WTC11 (cell line): ENCODE measurements at regions not wholly inside any gene's neighbourhood (a gene's known extent, or its start where the extent isn't known, plus 50 kb on each side); places are given as distances from the start of the nearest gene placed in this dataset.

Experiments
- ATAC-seq: fragments of 200-7000 bp; cut with Tn5 transposase; 2 replicates; pipeline ENCODE4 v1.10.0; 2021; ENCODE audit warnings: mild to moderate bottlenecking, moderate library complexity
- CTCF ChIA-PET: fragments of 300-600 bp; sonication (Branson Sonifier 250); formaldehyde crosslinking; loops from one replicate; lab custom pipeline; 2021; ENCODE audit warnings: antibody characterized with exemption; lab: Charles Lee
- POLR2A ChIA-PET: fragments of 350-600 bp; sonication (Branson Sonifier 250); formaldehyde crosslinking; loops from one replicate; lab custom pipeline; 2021; ENCODE audit warnings: antibody characterized with exemption; lab: Charles Lee
- DNase-seq: peaks from one replicate; pipeline ENCODE4 v3.0.0; 2021; ENCODE audit warnings: low spot score
- H3K27ac Mint-ChIP-seq: 2 replicates; pipeline ENCODE4 v1.8.0; 2021; ENCODE audit warnings: mixed read lengths
- H3K27me3 Mint-ChIP-seq: 2 replicates; pipeline ENCODE4 v1.8.0; 2021; ENCODE audit warnings: low read depth, mild to moderate bottlenecking, moderate library complexity, mixed read lengths
- H3K36me3 Mint-ChIP-seq: 2 replicates; pipeline ENCODE4 v1.8.0; 2021; ENCODE audit warnings: mixed read lengths
- H3K4me1 Mint-ChIP-seq: 2 replicates; pipeline ENCODE4 v1.8.0; 2022; ENCODE audit warnings: mixed read lengths
- H3K4me3 Mint-ChIP-seq: 2 replicates; pipeline ENCODE4 v1.8.0; 2021; ENCODE audit warnings: mild to moderate bottlenecking, moderate library complexity, mixed read lengths
- H3K9me3 Mint-ChIP-seq: 2 replicates; pipeline ENCODE4 v1.8.0; 2021; ENCODE audit warnings: mixed read lengths
- ATF1 ChIP-seq: sonication (generic); formaldehyde crosslinking; IDR thresholded peaks from 2 replicates; pipeline ENCODE4 v1.8.1; 2023; ENCODE audit warnings: mild to moderate bottlenecking, moderate library complexity, missing genetic modification reagents
- CBFB ChIP-seq: sonication (generic); formaldehyde crosslinking; IDR thresholded peaks from 2 replicates; pipeline ENCODE4 v1.8.1; 2022; ENCODE audit warnings: mild to moderate bottlenecking, low read depth, missing genetic modification reagents
- CREM ChIP-seq: sonication (generic); formaldehyde crosslinking; IDR thresholded peaks from 2 replicates; pipeline ENCODE4 v1.8.1; 2022; ENCODE audit warnings: mild to moderate bottlenecking, missing genetic modification reagents, moderate library complexity
- FOXJ3 ChIP-seq: sonication (generic); formaldehyde crosslinking; IDR thresholded peaks from 2 replicates; pipeline ENCODE4 v1.9.0; 2021; ENCODE audit warnings: missing genetic modification reagents, mild to moderate bottlenecking, borderline replicate concordance
- FOXK1 ChIP-seq: sonication (generic); formaldehyde crosslinking; IDR thresholded peaks from 2 replicates; pipeline ENCODE4 v1.8.0; 2022; ENCODE audit warnings: mild to moderate bottlenecking, moderate library complexity, missing genetic modification reagents
- IRF2 ChIP-seq: sonication (generic); formaldehyde crosslinking; IDR thresholded peaks from 2 replicates; pipeline ENCODE4 v1.8.0; 2022; ENCODE audit warnings: low read depth, missing genetic modification reagents, borderline replicate concordance
- JAZF1 ChIP-seq: fragments of 250-450 bp; sonication (Bioruptor Pico); IDR thresholded peaks from 2 replicates; pipeline ENCODE4 v1.9.0; 2021; ENCODE audit warnings: moderate library complexity, mild to moderate bottlenecking, inconsistent platforms
- MXD4 ChIP-seq: fragments of 250-450 bp; sonication (Bioruptor Pico); IDR thresholded peaks from 2 replicates; pipeline ENCODE4 v1.8.0; 2021; ENCODE audit warnings: mild to moderate bottlenecking, moderate library complexity, borderline replicate concordance
- NR2C2 ChIP-seq: sonication (generic); formaldehyde crosslinking; IDR thresholded peaks from 2 replicates; pipeline ENCODE4 v1.8.0; 2022; ENCODE audit warnings: mild to moderate bottlenecking, missing genetic modification reagents
- PRRX2 ChIP-seq: fragments of 250-450 bp; sonication (Bioruptor Pico); IDR thresholded peaks from 2 replicates; pipeline ENCODE4 v1.8.0; 2021; ENCODE audit warnings: mild to moderate bottlenecking
- RORB ChIP-seq: fragments of 250-450 bp; sonication (Bioruptor Pico); IDR thresholded peaks from 2 replicates; pipeline ENCODE4 v1.9.0; 2021; ENCODE audit warnings: mild to moderate bottlenecking
- ZNF138 ChIP-seq: sonication (generic); formaldehyde crosslinking; conservative IDR thresholded peaks from 2 replicates; pipeline ENCODE4 v1.8.1; 2022; ENCODE audit warnings: mild to moderate bottlenecking, moderate library complexity, missing genetic modification reagents
- ZNF423 ChIP-seq: fragments of 250-450 bp; sonication (Bioruptor Pico); IDR thresholded peaks from 2 replicates; pipeline ENCODE4 v2.1.2; 2022; ENCODE audit warnings: mild to moderate bottlenecking, moderate library complexity
- ZNF671 ChIP-seq: fragments of 250-450 bp; sonication (Bioruptor Pico); IDR thresholded peaks from 2 replicates; pipeline ENCODE4 v1.8.0; 2021; ENCODE audit warnings: mild to moderate bottlenecking
- TF ChIP-seq, protein P1 (sequence below): sonication (generic); formaldehyde crosslinking; IDR thresholded peaks from 2 replicates; pipeline ENCODE4 v1.8.0; 2022; ENCODE audit warnings: missing genetic modification reagents
- TF ChIP-seq, protein P2 (sequence below): sonication (generic); formaldehyde crosslinking; IDR thresholded peaks from 2 replicates; pipeline ENCODE4 v1.8.1; 2022; ENCODE audit warnings: low read depth, mild to moderate bottlenecking, moderate library complexity, missing genetic modification reagents, borderline replicate concordance
- TF ChIP-seq, protein P3 (sequence below): fragments of 250-450 bp; sonication (Bioruptor Pico); IDR thresholded peaks from 2 replicates; pipeline ENCODE4 v1.8.0; 2021; ENCODE audit warnings: mild to moderate bottlenecking
- TF ChIP-seq, protein P4 (sequence below): sonication (generic); formaldehyde crosslinking; IDR thresholded peaks from 2 replicates; pipeline ENCODE4 v1.8.1; 2023; ENCODE audit warnings: mild to moderate bottlenecking, missing genetic modification reagents, moderate library complexity
- TF ChIP-seq, protein P5 (sequence below): sonication (generic); formaldehyde crosslinking; IDR thresholded peaks from 2 replicates; pipeline ENCODE4 v1.8.0; 2023; ENCODE audit warnings: mild to moderate bottlenecking, missing genetic modification reagents
- TF ChIP-seq, protein P6 (sequence below): sonication (generic); formaldehyde crosslinking; IDR thresholded peaks from 2 replicates; pipeline ENCODE4 v1.8.1; 2022; ENCODE audit warnings: missing genetic modification reagents, borderline replicate concordance
- TF ChIP-seq, protein P7 (sequence below): fragments of 250-450 bp; sonication (Bioruptor Pico); conservative IDR thresholded peaks from 2 replicates; pipeline ENCODE4 v1.9.0; 2021; ENCODE audit warnings: mild to moderate bottlenecking
- TF ChIP-seq, protein P8 (sequence below): sonication (generic); formaldehyde crosslinking; IDR thresholded peaks from 2 replicates; pipeline ENCODE4 v1.8.0; 2022; ENCODE audit warnings: mild to moderate bottlenecking, missing genetic modification reagents

DNA sequence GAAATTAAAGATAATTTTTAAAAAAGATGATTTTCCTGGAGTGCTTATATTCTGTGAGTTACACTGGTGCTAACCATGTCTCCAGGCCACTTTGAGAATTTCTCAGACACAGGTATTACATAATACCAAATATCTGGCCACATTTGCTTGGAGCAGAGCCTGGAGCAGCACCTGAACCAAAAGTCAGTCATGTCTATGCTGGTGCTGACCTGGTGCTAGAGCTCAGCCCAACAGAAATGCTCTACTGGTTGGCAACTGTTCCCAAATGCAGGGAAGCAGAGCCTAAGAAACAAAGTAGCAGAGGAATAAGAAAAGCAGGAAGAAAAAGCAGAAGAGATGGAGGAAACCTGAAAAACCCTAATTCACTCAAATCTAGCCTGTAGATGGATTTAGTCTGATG lies 135.7 kb upstream of the SLC7A14 start (continued):
- TF ChIP-seq, protein P1, sequence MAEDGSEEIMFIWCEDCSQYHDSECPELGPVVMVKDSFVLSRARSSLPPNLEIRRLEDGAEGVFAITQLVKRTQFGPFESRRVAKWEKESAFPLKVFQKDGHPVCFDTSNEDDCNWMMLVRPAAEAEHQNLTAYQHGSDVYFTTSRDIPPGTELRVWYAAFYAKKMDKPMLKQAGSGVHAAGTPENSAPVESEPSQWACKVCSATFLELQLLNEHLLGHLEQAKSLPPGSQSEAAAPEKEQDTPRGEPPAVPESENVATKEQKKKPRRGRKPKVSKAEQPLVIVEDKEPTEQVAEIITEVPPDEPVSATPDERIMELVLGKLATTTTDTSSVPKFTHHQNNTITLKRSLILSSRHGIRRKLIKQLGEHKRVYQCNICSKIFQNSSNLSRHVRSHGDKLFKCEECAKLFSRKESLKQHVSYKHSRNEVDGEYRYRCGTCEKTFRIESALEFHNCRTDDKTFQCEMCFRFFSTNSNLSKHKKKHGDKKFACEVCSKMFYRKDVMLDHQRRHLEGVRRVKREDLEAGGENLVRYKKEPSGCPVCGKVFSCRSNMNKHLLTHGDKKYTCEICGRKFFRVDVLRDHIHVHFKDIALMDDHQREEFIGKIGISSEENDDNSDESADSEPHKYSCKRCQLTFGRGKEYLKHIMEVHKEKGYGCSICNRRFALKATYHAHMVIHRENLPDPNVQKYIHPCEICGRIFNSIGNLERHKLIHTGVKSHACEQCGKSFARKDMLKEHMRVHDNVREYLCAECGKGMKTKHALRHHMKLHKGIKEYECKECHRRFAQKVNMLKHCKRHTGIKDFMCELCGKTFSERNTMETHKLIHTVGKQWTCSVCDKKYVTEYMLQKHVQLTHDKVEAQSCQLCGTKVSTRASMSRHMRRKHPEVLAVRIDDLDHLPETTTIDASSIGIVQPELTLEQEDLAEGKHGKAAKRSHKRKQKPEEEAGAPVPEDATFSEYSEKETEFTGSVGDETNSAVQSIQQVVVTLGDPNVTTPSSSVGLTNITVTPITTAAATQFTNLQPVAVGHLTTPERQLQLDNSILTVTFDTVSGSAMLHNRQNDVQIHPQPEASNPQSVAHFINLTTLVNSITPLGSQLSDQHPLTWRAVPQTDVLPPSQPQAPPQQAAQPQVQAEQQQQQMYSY = no peak
- TF ChIP-seq FOXJ3 (CRISPR knock-in tag) (no peak), CREM (CRISPR knock-in tag) (no peak), RORB (CRISPR knock-in tag) (no peak), ZNF423 (no peak), MXD4 (no peak), ATF1 (CRISPR knock-in tag) (no peak)

DNA sequence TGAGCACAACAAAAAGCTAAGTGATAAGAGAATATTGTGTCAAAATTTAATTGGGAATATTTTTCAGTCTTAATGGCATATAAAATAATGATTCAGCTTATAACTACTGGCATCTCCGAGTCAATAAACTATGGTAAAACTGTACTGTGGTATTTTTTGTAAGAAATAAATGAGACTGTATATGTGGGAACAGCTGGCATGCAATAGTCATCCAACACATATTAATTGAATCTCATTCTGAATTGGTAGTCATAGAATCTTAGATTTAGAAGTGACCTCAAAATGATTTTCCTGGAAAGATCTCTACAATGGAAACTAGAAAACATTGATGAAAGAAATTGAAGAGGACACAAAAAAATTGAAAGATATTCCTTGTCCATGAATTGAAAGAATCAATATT lies 133.4 kb upstream of the SLC7A14 start:
- H3K27ac Mint-ChIP-seq = no peak overlapping the region
- DNase-seq = no peak
- peaks cover 5% of the 10 kb centered on the region for H3K4me1 Mint-ChIP-seq
- no peaks in the 10 kb centered on the region for H3K36me3 Mint-ChIP-seq
- peaks cover 23% of the 10 kb centered on the region for H3K9me3 Mint-ChIP-seq
- TF ChIP-seq, protein P2, sequence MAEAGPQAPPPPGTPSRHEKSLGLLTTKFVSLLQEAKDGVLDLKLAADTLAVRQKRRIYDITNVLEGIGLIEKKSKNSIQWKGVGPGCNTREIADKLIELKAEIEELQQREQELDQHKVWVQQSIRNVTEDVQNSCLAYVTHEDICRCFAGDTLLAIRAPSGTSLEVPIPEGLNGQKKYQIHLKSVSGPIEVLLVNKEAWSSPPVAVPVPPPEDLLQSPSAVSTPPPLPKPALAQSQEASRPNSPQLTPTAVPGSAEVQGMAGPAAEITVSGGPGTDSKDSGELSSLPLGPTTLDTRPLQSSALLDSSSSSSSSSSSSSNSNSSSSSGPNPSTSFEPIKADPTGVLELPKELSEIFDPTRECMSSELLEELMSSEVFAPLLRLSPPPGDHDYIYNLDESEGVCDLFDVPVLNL (CRISPR knock-in tag) = no peak
- TF ChIP-seq NR2C2 (CRISPR knock-in tag) = no peak
- TF ChIP-seq, protein P3, sequence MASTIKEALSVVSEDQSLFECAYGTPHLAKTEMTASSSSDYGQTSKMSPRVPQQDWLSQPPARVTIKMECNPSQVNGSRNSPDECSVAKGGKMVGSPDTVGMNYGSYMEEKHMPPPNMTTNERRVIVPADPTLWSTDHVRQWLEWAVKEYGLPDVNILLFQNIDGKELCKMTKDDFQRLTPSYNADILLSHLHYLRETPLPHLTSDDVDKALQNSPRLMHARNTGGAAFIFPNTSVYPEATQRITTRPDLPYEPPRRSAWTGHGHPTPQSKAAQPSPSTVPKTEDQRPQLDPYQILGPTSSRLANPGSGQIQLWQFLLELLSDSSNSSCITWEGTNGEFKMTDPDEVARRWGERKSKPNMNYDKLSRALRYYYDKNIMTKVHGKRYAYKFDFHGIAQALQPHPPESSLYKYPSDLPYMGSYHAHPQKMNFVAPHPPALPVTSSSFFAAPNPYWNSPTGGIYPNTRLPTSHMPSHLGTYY (CRISPR knock-in tag) = no peak
- no peak for TF ChIP-seq JAZF1
- TF ChIP-seq, protein P4, sequence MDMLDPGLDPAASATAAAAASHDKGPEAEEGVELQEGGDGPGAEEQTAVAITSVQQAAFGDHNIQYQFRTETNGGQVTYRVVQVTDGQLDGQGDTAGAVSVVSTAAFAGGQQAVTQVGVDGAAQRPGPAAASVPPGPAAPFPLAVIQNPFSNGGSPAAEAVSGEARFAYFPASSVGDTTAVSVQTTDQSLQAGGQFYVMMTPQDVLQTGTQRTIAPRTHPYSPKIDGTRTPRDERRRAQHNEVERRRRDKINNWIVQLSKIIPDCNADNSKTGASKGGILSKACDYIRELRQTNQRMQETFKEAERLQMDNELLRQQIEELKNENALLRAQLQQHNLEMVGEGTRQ (CRISPR knock-in tag) = no peak
- H3K27me3 Mint-ChIP-seq = no peaks in the 10 kb centered on the region
- no peak for ATAC-seq
- H3K4me3 Mint-ChIP-seq = no peak overlapping the region
- POLR2A ChIA-PET = no interaction called here
- CTCF ChIA-PET = no interaction called here

DNA sequence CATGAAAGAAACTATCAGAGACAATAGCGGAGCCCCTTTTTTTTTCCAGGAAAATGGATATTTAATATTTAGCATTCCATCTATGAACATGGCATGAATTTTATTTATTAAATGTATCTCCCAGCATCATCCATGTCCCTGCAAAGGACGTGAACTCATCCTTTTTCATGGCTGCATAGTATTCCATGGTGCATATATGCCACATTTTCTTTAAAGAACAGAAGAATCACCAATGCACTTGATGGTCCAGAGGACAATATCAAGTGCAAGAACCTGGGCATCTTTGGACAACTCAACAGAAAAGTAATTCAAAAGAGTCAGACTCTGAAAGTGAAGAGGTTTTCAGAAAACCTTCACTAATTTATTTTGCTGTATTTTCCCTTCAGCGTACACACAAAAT lies 133.0 kb upstream of the SLC7A14 start:
- no peaks in the 10 kb centered on the region for H3K27me3 Mint-ChIP-seq
- POLR2A ChIA-PET = no interaction called here
- H3K27ac Mint-ChIP-seq = no peak overlapping the region
- DNase-seq (no peak), ATAC-seq (no peak)
- CTCF ChIA-PET = no interaction called here
- peaks cover 3% of the 10 kb centered on the region for H3K4me1 Mint-ChIP-seq
- no peaks in the 10 kb centered on the region for H3K36me3 Mint-ChIP-seq
- H3K9me3 Mint-ChIP-seq = peaks cover 23% of the 10 kb centered on the region
- H3K4me3 Mint-ChIP-seq = no peak overlapping the region
- no peak for TF ChIP-seq ZNF671
- TF ChIP-seq, protein P5, sequence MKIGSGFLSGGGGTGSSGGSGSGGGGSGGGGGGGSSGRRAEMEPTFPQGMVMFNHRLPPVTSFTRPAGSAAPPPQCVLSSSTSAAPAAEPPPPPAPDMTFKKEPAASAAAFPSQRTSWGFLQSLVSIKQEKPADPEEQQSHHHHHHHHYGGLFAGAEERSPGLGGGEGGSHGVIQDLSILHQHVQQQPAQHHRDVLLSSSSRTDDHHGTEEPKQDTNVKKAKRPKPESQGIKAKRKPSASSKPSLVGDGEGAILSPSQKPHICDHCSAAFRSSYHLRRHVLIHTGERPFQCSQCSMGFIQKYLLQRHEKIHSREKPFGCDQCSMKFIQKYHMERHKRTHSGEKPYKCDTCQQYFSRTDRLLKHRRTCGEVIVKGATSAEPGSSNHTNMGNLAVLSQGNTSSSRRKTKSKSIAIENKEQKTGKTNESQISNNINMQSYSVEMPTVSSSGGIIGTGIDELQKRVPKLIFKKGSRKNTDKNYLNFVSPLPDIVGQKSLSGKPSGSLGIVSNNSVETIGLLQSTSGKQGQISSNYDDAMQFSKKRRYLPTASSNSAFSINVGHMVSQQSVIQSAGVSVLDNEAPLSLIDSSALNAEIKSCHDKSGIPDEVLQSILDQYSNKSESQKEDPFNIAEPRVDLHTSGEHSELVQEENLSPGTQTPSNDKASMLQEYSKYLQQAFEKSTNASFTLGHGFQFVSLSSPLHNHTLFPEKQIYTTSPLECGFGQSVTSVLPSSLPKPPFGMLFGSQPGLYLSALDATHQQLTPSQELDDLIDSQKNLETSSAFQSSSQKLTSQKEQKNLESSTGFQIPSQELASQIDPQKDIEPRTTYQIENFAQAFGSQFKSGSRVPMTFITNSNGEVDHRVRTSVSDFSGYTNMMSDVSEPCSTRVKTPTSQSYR = no peak
- TF ChIP-seq ZNF138 = no peak
- no peak for TF ChIP-seq FOXK1 (CRISPR knock-in tag)
- TF ChIP-seq IRF2 (CRISPR knock-in tag) = no peak
- TF ChIP-seq, protein P6, sequence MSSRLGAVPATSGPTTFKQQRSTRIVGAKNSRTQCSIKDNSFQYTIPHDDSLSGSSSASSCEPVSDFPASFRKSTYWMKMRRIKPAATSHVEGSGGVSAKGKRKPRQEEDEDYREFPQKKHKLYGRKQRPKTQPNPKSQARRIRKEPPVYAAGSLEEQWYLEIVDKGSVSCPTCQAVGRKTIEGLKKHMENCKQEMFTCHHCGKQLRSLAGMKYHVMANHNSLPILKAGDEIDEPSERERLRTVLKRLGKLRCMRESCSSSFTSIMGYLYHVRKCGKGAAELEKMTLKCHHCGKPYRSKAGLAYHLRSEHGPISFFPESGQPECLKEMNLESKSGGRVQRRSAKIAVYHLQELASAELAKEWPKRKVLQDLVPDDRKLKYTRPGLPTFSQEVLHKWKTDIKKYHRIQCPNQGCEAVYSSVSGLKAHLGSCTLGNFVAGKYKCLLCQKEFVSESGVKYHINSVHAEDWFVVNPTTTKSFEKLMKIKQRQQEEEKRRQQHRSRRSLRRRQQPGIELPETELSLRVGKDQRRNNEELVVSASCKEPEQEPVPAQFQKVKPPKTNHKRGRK = no peak
- TF ChIP-seq, protein P7, sequence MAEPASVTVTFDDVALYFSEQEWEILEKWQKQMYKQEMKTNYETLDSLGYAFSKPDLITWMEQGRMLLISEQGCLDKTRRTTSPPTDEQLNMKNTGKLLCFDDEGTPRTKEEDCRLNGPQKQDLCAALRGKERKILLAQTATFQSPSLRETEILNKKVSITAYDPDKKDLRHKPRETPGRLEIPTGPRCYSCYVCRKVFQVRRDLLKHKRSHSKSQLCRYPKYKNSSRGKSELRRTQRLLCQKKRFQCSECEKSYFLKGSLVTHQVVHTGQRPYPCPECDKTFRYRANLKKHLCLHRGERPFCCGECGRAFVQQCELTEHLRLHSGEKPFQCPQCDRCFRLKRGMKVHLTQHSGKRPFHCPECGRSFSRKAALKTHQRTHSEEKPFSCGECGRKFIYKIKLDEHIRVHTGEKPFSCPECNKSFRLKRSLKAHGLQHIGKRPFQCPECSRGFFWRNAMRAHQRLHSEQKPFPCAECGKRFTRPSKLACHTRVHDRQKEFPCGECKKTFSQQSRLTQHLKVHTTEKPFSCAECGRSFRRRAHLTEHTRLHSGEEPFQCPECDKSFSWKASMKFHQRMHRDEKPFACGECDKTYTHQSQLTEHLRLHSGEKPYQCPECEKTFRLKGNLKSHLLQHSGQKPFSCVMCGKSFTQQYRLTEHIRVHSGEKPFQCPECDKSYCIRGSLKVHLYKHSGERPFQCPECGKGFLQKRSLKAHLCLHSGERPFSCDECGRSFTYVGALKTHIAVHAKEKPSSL = no peak
- no peak for TF ChIP-seq PRRX2 (CRISPR knock-in tag)
- TF ChIP-seq, protein P8, sequence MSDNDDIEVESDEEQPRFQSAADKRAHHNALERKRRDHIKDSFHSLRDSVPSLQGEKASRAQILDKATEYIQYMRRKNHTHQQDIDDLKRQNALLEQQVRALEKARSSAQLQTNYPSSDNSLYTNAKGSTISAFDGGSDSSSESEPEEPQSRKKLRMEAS (CRISPR knock-in tag) = no peak
- TF ChIP-seq CBFB (CRISPR knock-in tag) = no peak
